HG03064 (cell line): ENCODE measurements at regions not wholly inside any gene's neighbourhood (a gene's known extent, or its start where the extent isn't known, plus 50 kb on each side); places are given as distances from the start of the nearest gene placed in this dataset.
"Not testable (repeated sequence)": the region's sequence is repeated elsewhere in the genome, so short reads cannot be mapped to it uniquely, and the experiment has no call there.

ENCODE experiments used
- ATAC-seq: cut with Tn5 transposase; IDR thresholded peaks from one replicate; pipeline ENCODE4 v1.9.1; 2021; ENCODE audit warnings: low read depth; ENCODE audit not compliant: unreplicated experiment

- ATAC-seq: no peak
These were observed 185.9 kb upstream of the TPM1 start for GRCh38 chr15:62856466-62857246.

GRCh38 chr15:62857411-62857853 lies 185.1 kb upstream of the TPM1 start:
- no peak for ATAC-seq

GRCh38 chr15:62858343-62858742 lies 184.2 kb upstream of the TPM1 start:
- ATAC-seq: no peak

GRCh38 chr15:62862717-62863116 lies 179.8 kb upstream of the TPM1 start:
- no peak for ATAC-seq

GRCh38 chr15:62866366-62866765 lies 176.2 kb upstream of the TPM1 start:
- ATAC-seq: no peak

GRCh38 chr15:62867844-62868243 lies 174.7 kb upstream of the TPM1 start:
- ATAC-seq: no peak

- no peak for ATAC-seq
These were observed 174.0 kb upstream of the TPM1 start for GRCh38 chr15:62868507-62868906.

GRCh38 chr15:62869116-62869515 lies 173.4 kb upstream of the TPM1 start:
- no peak for ATAC-seq

- no peak for ATAC-seq
These were observed 172.3 kb upstream of the TPM1 start for GRCh38 chr15:62870216-62870615.

GRCh38 chr15:62870701-62871100 lies 171.8 kb upstream of the TPM1 start:
- ATAC-seq: not testable (repeated sequence)

GRCh38 chr15:62873203-62873602 lies 169.3 kb upstream of the TPM1 start:
- no peak for ATAC-seq

GRCh38 chr15:62874064-62874463 lies 168.5 kb upstream of the TPM1 start:
- no peak for ATAC-seq

- no peak for ATAC-seq
These were observed 167.5 kb upstream of the TPM1 start for GRCh38 chr15:62874959-62875625.

- no peak for ATAC-seq
These were observed 166.9 kb upstream of the TPM1 start for GRCh38 chr15:62875626-62876021.

GRCh38 chr15:62877276-62877857 lies 165.2 kb upstream of the TPM1 start:
- no peak for ATAC-seq

GRCh38 chr15:62878070-62878469 lies 164.5 kb upstream of the TPM1 start:
- no peak for ATAC-seq

GRCh38 chr15:62879770-62880169 lies 162.8 kb upstream of the TPM1 start:
- no peak for ATAC-seq

- no peak for ATAC-seq
These were observed 162.3 kb upstream of the TPM1 start for GRCh38 chr15:62880278-62880677.

GRCh38 chr15:62881056-62881455 lies 161.5 kb upstream of the TPM1 start:
- no peak for ATAC-seq

- ATAC-seq: no peak
These were observed 158.5 kb upstream of the TPM1 start for GRCh38 chr15:62883938-62884479.

GRCh38 chr15:62886431-62887071 lies 156.0 kb upstream of the TPM1 start:
- ATAC-seq: no peak
